ENCODE measurements at regions not wholly inside any gene's neighbourhood (a gene's known extent, or its start where the extent isn't known, plus 50 kb on each side); places are given as distances from the start of the nearest gene placed in this dataset.

DNA sequence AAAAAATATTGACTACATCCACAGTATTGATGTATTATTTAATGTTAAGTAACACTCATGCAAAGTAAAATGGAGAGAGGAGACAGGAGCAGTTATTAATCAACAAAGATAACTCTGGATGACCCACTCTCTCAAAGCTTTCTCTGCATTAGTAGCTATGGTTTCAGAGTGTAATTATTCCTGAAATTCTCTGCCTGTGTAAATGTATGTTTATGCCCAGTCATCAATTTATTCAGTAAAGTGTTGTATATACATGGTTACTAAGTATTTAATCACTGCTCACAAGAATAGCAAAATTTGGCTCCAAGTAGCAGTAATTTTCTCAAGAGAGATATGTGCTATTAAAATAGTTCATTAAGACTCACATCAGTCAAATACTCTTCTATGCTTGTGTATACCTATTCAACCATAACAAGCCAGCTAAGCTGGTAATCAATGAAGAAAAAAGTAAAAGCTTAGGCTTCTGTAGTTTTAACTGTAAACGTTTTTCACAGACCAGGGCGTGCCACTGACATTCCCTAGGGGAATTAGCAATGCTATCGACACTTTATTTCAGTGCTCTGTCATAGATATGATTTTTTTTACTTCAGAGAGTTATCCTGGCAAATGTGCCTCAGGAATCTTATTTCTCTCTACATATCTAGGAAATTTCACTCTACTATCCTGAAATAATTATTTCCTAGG is 54.0 kb upstream of the RAB32 start:
- no peak for ATAC-seq
- Mint-ChIP-seq H3K27ac (peak overlapping the region in 1 of 2 donors; percentile 12), H3K36me3 (no peaks in the 10 kb centered on the region), H3K9me3 (no peaks in the 10 kb centered on the region)
- no peak for DNase-seq (ENCODE audit: low spot score in 2 of 2)
